BLaER1 treated with 17β-estradiol and CSF1 and Interleukin-3, amounts not matched to agents 10 nM and 100 nM (cell line): ENCODE measurements at regions not wholly inside any gene's neighbourhood (a gene's known extent, or its start where the extent isn't known, plus 50 kb on each side); places are given as distances from the start of the nearest gene placed in this dataset.

ENCODE experiments used
- H3K27ac ChIP-seq, 11 experiments: shearing (Covaris generic); formaldehyde crosslinking; 2 replicates each; pipeline ENCODE4 v1.8.1; 2022
- H3K27me3 ChIP-seq, 11 experiments: shearing (Covaris generic); formaldehyde crosslinking; 2 replicates each; pipeline ENCODE4 v1.8.1; 2022
- H3K36me3 ChIP-seq, 11 experiments: shearing (Covaris generic); formaldehyde crosslinking; 2 replicates each; pipeline ENCODE4 v1.8.1; 2022
- H3K4me1 ChIP-seq, 10 experiments: shearing (Covaris generic); formaldehyde crosslinking; 2 replicates each; pipeline ENCODE4 v1.8.1; 2022
- H3K4me2 ChIP-seq, 11 experiments: shearing (Covaris generic); formaldehyde crosslinking; 2 replicates each; pipeline ENCODE4 v1.8.1; 2022
- H3K4me3 ChIP-seq, 10 experiments: shearing (Covaris generic); formaldehyde crosslinking; 2 replicates each; pipeline ENCODE4 v1.8.1; 2022
- H3K9ac ChIP-seq, 11 experiments: shearing (Covaris generic); formaldehyde crosslinking; 2 replicates each; pipeline ENCODE4 v1.8.1; 2022
- H3K9me3 ChIP-seq, 11 experiments: shearing (Covaris generic); formaldehyde crosslinking; replicated peaks in 1 of 11; 2 replicates each; pipeline ENCODE4 v1.8.1; 2022
- H4K20me1 ChIP-seq, 11 experiments: shearing (Covaris generic); formaldehyde crosslinking; 2 replicates each; pipeline ENCODE4 v1.8.1; 2022
- Cebpa-rat ChIP-seq, 11 experiments: shearing (Covaris generic); IDR thresholded peaks; 2 replicates each; pipeline ENCODE4 v1.8.1; 2022

- Histone ChIP-seq H3K27me3 (no peaks in the 10 kb centered on the region), H4K20me1 (no peaks in the 10 kb centered on the region), H3K9ac (no peak overlapping the region), H3K4me2 (no peak overlapping the region), H3K4me3 (no peak overlapping the region), H3K36me3 (no peaks in the 10 kb centered on the region), H3K27ac (no peak overlapping the region), H3K9me3 (peaks cover 0 to 11% (median 0%) of the 10 kb centered on the region in 11 experiments; a peak in 1 of 22 replicates), H3K4me1 (no peaks in the 10 kb centered on the region)
- TF ChIP-seq Cebpa-rat (IDR thresholded peaks at IDR 0.05) = no peak
Observed at GRCh38 chr6:74872754-74873476, 332.9 kb downstream of the COL12A1 start.

- Histone ChIP-seq H4K20me1 (no peaks in the 10 kb centered on the region), H3K9me3 (peaks cover 0 to 11% (median 0%) of the 10 kb centered on the region in 11 experiments; a peak in 1 of 22 replicates), H3K27ac (no peak overlapping the region), H3K9ac (no peak overlapping the region), H3K36me3 (no peaks in the 10 kb centered on the region), H3K27me3 (no peaks in the 10 kb centered on the region), H3K4me1 (no peaks in the 10 kb centered on the region), H3K4me2 (no peak overlapping the region), H3K4me3 (no peak overlapping the region)
- no peak for TF ChIP-seq Cebpa-rat (IDR thresholded peaks at IDR 0.05)
Observed at GRCh38 chr6:74871757-74872156, 334.1 kb downstream of the COL12A1 start.

GRCh38 chr6:74870403-74870802, 335.4 kb downstream of the COL12A1 start:
- Histone ChIP-seq H4K20me1 (no peaks in the 10 kb centered on the region), H3K4me2 (no peak overlapping the region), H3K9ac (no peak overlapping the region), H3K27ac (no peak overlapping the region), H3K4me3 (no peak overlapping the region), H3K9me3 (peaks cover 0 to 11% (median 0%) of the 10 kb centered on the region in 11 experiments; a peak in 1 of 22 replicates), H3K36me3 (no peaks in the 10 kb centered on the region), H3K4me1 (no peaks in the 10 kb centered on the region), H3K27me3 (no peaks in the 10 kb centered on the region)
- no peak for TF ChIP-seq Cebpa-rat (IDR thresholded peaks at IDR 0.05)

GRCh38 chr6:74867291-74867690, 338.6 kb downstream of the COL12A1 start:
- Histone ChIP-seq H3K9ac (no peak overlapping the region), H3K4me3 (no peak overlapping the region), H3K4me2 (no peak overlapping the region), H3K4me1 (no peaks in the 10 kb centered on the region), H3K9me3 (peaks cover 0 to 6% (median 0%) of the 10 kb centered on the region in 11 experiments; a peak in 1 of 22 replicates), H3K36me3 (no peaks in the 10 kb centered on the region), H3K27me3 (no peaks in the 10 kb centered on the region), H3K27ac (no peak overlapping the region), H4K20me1 (no peaks in the 10 kb centered on the region)
- TF ChIP-seq Cebpa-rat (IDR thresholded peaks at IDR 0.05) = no peak

GRCh38 chr6:74863968-74864367, 341.9 kb downstream of the COL12A1 start:
- Histone ChIP-seq H3K4me2 (no peak overlapping the region), H3K9me3 (no peaks in the 10 kb centered on the region), H3K36me3 (no peaks in the 10 kb centered on the region), H3K27ac (no peak overlapping the region), H3K9ac (no peak overlapping the region), H3K27me3 (no peaks in the 10 kb centered on the region), H4K20me1 (no peaks in the 10 kb centered on the region), H3K4me1 (no peaks in the 10 kb centered on the region), H3K4me3 (no peak overlapping the region)
- no peak for TF ChIP-seq Cebpa-rat (IDR thresholded peaks at IDR 0.05)

- Histone ChIP-seq H3K4me2 (no peak overlapping the region), H3K27ac (no peak overlapping the region), H4K20me1 (no peaks in the 10 kb centered on the region), H3K4me3 (no peak overlapping the region), H3K9ac (no peak overlapping the region), H3K4me1 (no peaks in the 10 kb centered on the region), H3K36me3 (no peaks in the 10 kb centered on the region), H3K9me3 (no peaks in the 10 kb centered on the region), H3K27me3 (no peaks in the 10 kb centered on the region)
- no peak for TF ChIP-seq Cebpa-rat (IDR thresholded peaks at IDR 0.05)
Observed at GRCh38 chr6:74860456-74860855, 345.4 kb downstream of the COL12A1 start.

GRCh38 chr6:74857157-74857556, 348.7 kb downstream of the COL12A1 start:
- Histone ChIP-seq H4K20me1 (no peaks in the 10 kb centered on the region), H3K27ac (no peak overlapping the region), H3K4me2 (no peak overlapping the region), H3K36me3 (no peaks in the 10 kb centered on the region), H3K27me3 (no peaks in the 10 kb centered on the region), H3K9me3 (no peaks in the 10 kb centered on the region), H3K4me3 (no peak overlapping the region), H3K9ac (no peak overlapping the region), H3K4me1 (no peaks in the 10 kb centered on the region)
- TF ChIP-seq Cebpa-rat (IDR thresholded peaks at IDR 0.05) = no peak

GRCh38 chr6:74853991-74854390, 351.9 kb downstream of the COL12A1 start:
- Histone ChIP-seq H3K27ac (no peak overlapping the region), H3K4me2 (no peak overlapping the region), H3K9ac (no peak overlapping the region), H3K9me3 (no peaks in the 10 kb centered on the region), H3K4me3 (no peak overlapping the region), H4K20me1 (no peaks in the 10 kb centered on the region), H3K27me3 (no peaks in the 10 kb centered on the region), H3K36me3 (no peaks in the 10 kb centered on the region), H3K4me1 (no peaks in the 10 kb centered on the region)
- TF ChIP-seq Cebpa-rat (IDR thresholded peaks at IDR 0.05) = no peak

GRCh38 chr6:74851596-74851995, 354.3 kb downstream of the COL12A1 start:
- H3K27me3 ChIP-seq = no peaks in the 10 kb centered on the region
- no peak overlapping the region for H3K4me2 ChIP-seq

GRCh38 chr6:74840953-74841352, 364.9 kb downstream of the COL12A1 start:
- H3K36me3 ChIP-seq = no peaks in the 10 kb centered on the region
- no peak for TF ChIP-seq Cebpa-rat (IDR thresholded peaks at IDR 0.05)
- no peak overlapping the region for H3K9ac ChIP-seq
- H3K27ac ChIP-seq = no peak overlapping the region
- H3K4me1 ChIP-seq = no peaks in the 10 kb centered on the region; a peak in 1 of 20 replicates
- H3K4me2 ChIP-seq = no peak overlapping the region
- H4K20me1 ChIP-seq = no peaks in the 10 kb centered on the region
- H3K27me3 ChIP-seq = no peaks in the 10 kb centered on the region
- no peak overlapping the region for H3K4me3 ChIP-seq
- peaks cover 0 to 4% (median 0%) of the 10 kb centered on the region in 11 experiments; a peak in 1 of 22 replicates for H3K9me3 ChIP-seq

More at GRCh38 chr6:74851596-74851995, 354.3 kb downstream of the COL12A1 start:
- Histone ChIP-seq H3K36me3 (no peaks in the 10 kb centered on the region), H3K9me3 (no peaks in the 10 kb centered on the region), H3K9ac (no peak overlapping the region), H3K27ac (no peak overlapping the region), H4K20me1 (no peaks in the 10 kb centered on the region), H3K4me1 (no peaks in the 10 kb centered on the region), H3K4me3 (no peak overlapping the region)
- TF ChIP-seq Cebpa-rat (IDR thresholded peaks at IDR 0.05) = no peak
